ENCODE measurements at regions not wholly inside any gene's neighbourhood (a gene's known extent, or its start where the extent isn't known, plus 50 kb on each side); places are given as distances from the start of the nearest gene placed in this dataset.
A peak's percentile ranks its signal among the peaks of the same experiment; 100 is the strongest.

- POLR2A ChIA-PET (ENCODE audit: unreplicated experiment), result no interaction called here
- Histone ChIP-seq H2AK9ac (replicated peaks; ENCODE audit: low read depth, low read length, poor library complexity) (no peak overlapping the region), H3K9me3 (ENCODE audit: control insufficient read depth, insufficient read depth, low read length) (no peaks in the 10 kb centered on the region), H3K56ac (ENCODE audit: extremely low read depth, insufficient read depth, low read length) (no peak overlapping the region), H3K14ac (replicated peaks; ENCODE audit: low read depth, low read length) (no peak overlapping the region), H3K27me3 (ENCODE audit: control insufficient read depth, insufficient read depth, low read length) (peaks cover 27% of the 10 kb centered on the region), H2BK15ac (ENCODE audit: low read depth, low read length) (no peak overlapping the region), H4K20me1 (ENCODE audit: insufficient read depth, low read length) (no peaks in the 10 kb centered on the region), H2AK5ac (ENCODE audit: low read depth, low read length) (no peak overlapping the region), H3K9ac (ENCODE audit: low read depth, low read length) (no peak overlapping the region), H4K91ac (ENCODE audit: insufficient read depth, low read depth, low read length) (no peak overlapping the region), H3K4ac (ENCODE audit: low read depth, low read length) (no peak overlapping the region), H3K18ac (ENCODE audit: low read depth, low read length) (no peak overlapping the region), H2BK20ac (ENCODE audit: low read depth, low read length) (no peak overlapping the region), H3K4me2 (ENCODE audit: low read depth, low read length) (no peak overlapping the region), H3K79me1 (ENCODE audit: low read depth in 1 of 2, low read length in 2 of 2) (no peaks in the 10 kb centered on the region), H3K27ac (ENCODE audit: insufficient read depth, low read length) (no peak overlapping the region), H3K36me3 (ENCODE audit: control insufficient read depth, insufficient read depth, low read length) (no peaks in the 10 kb centered on the region), H2BK5ac (ENCODE audit: low read depth, low read length, poor library complexity, severe bottlenecking) (no peak overlapping the region), H4K8ac (ENCODE audit: low read depth in 2 of 2, low read length in 2 of 2) (no peak overlapping the region), H2BK120ac (ENCODE audit: low read depth, low read length) (no peak overlapping the region), H3K4me3 (ENCODE audit: insufficient read depth, low read depth, low read length) (no peak overlapping the region), H2AFZ (replicated peaks; ENCODE audit: low read length, poor library complexity) (no peak overlapping the region), H4K5ac (ENCODE audit: low read depth, low read length) (no peak overlapping the region), H3K4me1 (ENCODE audit: control insufficient read depth, insufficient read depth, low read length) (no peaks in the 10 kb centered on the region), H3K9me1 (ENCODE audit: insufficient read depth, low read length) (no peaks in the 10 kb centered on the region), H3K23ac (ENCODE audit: low read depth, low read length) (no peak overlapping the region)
- no TSS peak for BruUV-seq (replicated peaks)
- dilution Hi-C loops (cut with HindIII; ENCODE audit: low sequenced_read_pairs, unreplicated experiment) (no loop called here), intact Hi-C loops (cut with micrococcal nuclease) (no loop called here), in situ Hi-C loops (cut with MboI; ENCODE audit: low sequenced_read_pairs) (no loop called here)
- ATAC-seq (ENCODE audit: low read depth), result no peak
- peak; percentile 16; the same call in 1 of the 2 replicates for TF ChIP-seq CEBPB (IDR thresholded peaks at IDR 0.05; ENCODE audit: low read depth, low read length)
- no peak for TF ChIP-seq RAD21 (IDR thresholded peaks at IDR 0.05; ENCODE audit: low read length)
- DNase-seq, result peak; percentile 19
- CTCF ChIA-PET, result no interaction called here
Observed at GRCh38 chr3:72530426-72530825, 317.8 kb downstream of the SHQ1 start.

Measured in IMR-90 (cell line).